ENCODE measurements at regions not wholly inside any gene's neighbourhood (a gene's known extent, or its start where the extent isn't known, plus 50 kb on each side); places are given as distances from the start of the nearest gene placed in this dataset.

GRCh38 chr5:109917154-109917546 is 227.4 kb downstream of the MAN2A1 start:
- no peak for DNase-seq (ENCODE audit: low read depth, low spot score)

- DNase-seq (ENCODE audit: low read depth, low spot score) = no peak
Measured at GRCh38 chr5:109917966-109918365, 228.2 kb downstream of the MAN2A1 start.

GRCh38 chr5:109920736-109921135 is 231.0 kb downstream of the MAN2A1 start:
- no peak for DNase-seq (ENCODE audit: low read depth, low spot score)

- peak; percentile 74 for DNase-seq (ENCODE audit: low read depth, low spot score)
Measured at GRCh38 chr5:109921735-109922380, 232.1 kb downstream of the MAN2A1 start.

- no peak for DNase-seq (ENCODE audit: low read depth, low spot score)
Measured at GRCh38 chr5:109922381-109922995, 232.8 kb downstream of the MAN2A1 start.

GRCh38 chr5:109923205-109923604 is 233.5 kb downstream of the MAN2A1 start:
- DNase-seq (ENCODE audit: low read depth, low spot score) = no peak

- no peak for DNase-seq (ENCODE audit: low read depth, low spot score)
Measured at GRCh38 chr5:109924237-109925107, 234.7 kb downstream of the MAN2A1 start.

GRCh38 chr5:109927639-109928038 is 237.9 kb downstream of the MAN2A1 start:
- no peak for DNase-seq (ENCODE audit: low read depth, low spot score)

- DNase-seq (ENCODE audit: low read depth, low spot score) = no peak
Measured at GRCh38 chr5:109928046-109928445, 238.3 kb downstream of the MAN2A1 start.

- DNase-seq (ENCODE audit: low read depth, low spot score) = no peak
Measured at GRCh38 chr5:109928811-109929210, 239.1 kb downstream of the MAN2A1 start.

- DNase-seq (ENCODE audit: low read depth, low spot score) = no peak
Measured at GRCh38 chr5:109929376-109929775, 239.6 kb downstream of the MAN2A1 start.

GRCh38 chr5:109929911-109930310 is 240.2 kb downstream of the MAN2A1 start:
- DNase-seq (ENCODE audit: low read depth, low spot score) = no peak

- no peak for DNase-seq (ENCODE audit: low read depth, low spot score)
Measured at GRCh38 chr5:109931049-109931780, 241.5 kb downstream of the MAN2A1 start.

- DNase-seq (ENCODE audit: low read depth, low spot score) = no peak
Measured at GRCh38 chr5:109935833-109936490, 246.2 kb downstream of the MAN2A1 start.

- DNase-seq (ENCODE audit: low read depth, low spot score) = no peak
Measured at GRCh38 chr5:109936996-109937395, 247.3 kb downstream of the MAN2A1 start.

GRCh38 chr5:109937951-109938350 is 248.2 kb downstream of the MAN2A1 start:
- no peak for DNase-seq (ENCODE audit: low read depth, low spot score)

- no peak for DNase-seq (ENCODE audit: low read depth, low spot score)
Measured at GRCh38 chr5:109938453-109938852, 248.7 kb downstream of the MAN2A1 start.

GRCh38 chr5:109939116-109939682 is 249.5 kb downstream of the MAN2A1 start:
- DNase-seq (ENCODE audit: low read depth, low spot score) = no peak

- DNase-seq (ENCODE audit: low read depth, low spot score) = no peak
Measured at GRCh38 chr5:109942646-109943045, 252.9 kb downstream of the MAN2A1 start.

GRCh38 chr5:109943701-109944235 is 254.0 kb downstream of the MAN2A1 start:
- no peak for DNase-seq (ENCODE audit: low read depth, low spot score)

GRCh38 chr5:109944461-109944860 is 254.7 kb downstream of the MAN2A1 start:
- DNase-seq (ENCODE audit: low read depth, low spot score) = no peak

All from astrocyte of the hippocampus (primary cell).